GM13976 (cell line): ENCODE measurements at regions not wholly inside any gene's neighbourhood (a gene's known extent, or its start where the extent isn't known, plus 50 kb on each side); places are given as distances from the start of the nearest gene placed in this dataset.

ENCODE experiments used
- DNase-seq: peaks from one replicate; pipeline ENCODE4 v3.0.0; 2012; ENCODE audit warnings: low spot score
- CTCF ChIP-seq: IDR thresholded peaks from 2 replicates; pipeline ENCODE4 v1.5.1; 2012; ENCODE audit warnings: borderline replicate concordance, mild to moderate bottlenecking; ENCODE audit not compliant: insufficient read depth; ENCODE audit errors: extremely low read depth, missing control alignments, control extremely low read depth
- in situ Hi-C: fragments of 300-500 bp; cut with MboI; formaldehyde crosslinking; loops from one replicate; pipeline ENCODE4 v1.12.0; 2022; ENCODE audit warnings: low sequenced_read_pairs, mixed read lengths, inconsistent platforms; ENCODE audit not compliant: unreplicated experiment

- no peak for TF ChIP-seq CTCF
- in situ Hi-C loops: no loop called here
- DNase-seq: no peak
Observed at GRCh38 chr2:38213619-38214167, 137.7 kb upstream of the CYP1B1 start.

- no peak for DNase-seq
- no peak for TF ChIP-seq CTCF
- in situ Hi-C loops: no loop called here
Observed at GRCh38 chr2:38212312-38212711, 136.4 kb upstream of the CYP1B1 start.

GRCh38 chr2:38207168-38207567 is 131.2 kb upstream of the CYP1B1 start:
- DNase-seq: no peak
- TF ChIP-seq CTCF: no peak
- in situ Hi-C loops: no loop called here

GRCh38 chr2:38203446-38203810 is 127.5 kb upstream of the CYP1B1 start:
- no peak for DNase-seq
- no peak for TF ChIP-seq CTCF
- in situ Hi-C loops: no loop called here

- no peak for DNase-seq
- TF ChIP-seq CTCF: no peak
- in situ Hi-C loops: no loop called here
Observed at GRCh38 chr2:38202713-38203445, 126.9 kb upstream of the CYP1B1 start.

- in situ Hi-C loops: no loop called here
Observed at GRCh38 chr2:38201784-38202183, 125.8 kb upstream of the CYP1B1 start.

More at GRCh38 chr2:38201784-38202183, 125.8 kb upstream of the CYP1B1 start:
- no peak for DNase-seq
- TF ChIP-seq CTCF: no peak
